Cardiac muscle cell (in vitro differentiated cells and primary cell): ENCODE measurements at regions not wholly inside any gene's neighbourhood (a gene's known extent, or its start where the extent isn't known, plus 50 kb on each side); places are given as distances from the start of the nearest gene placed in this dataset.

Experiments
- DNase-seq, 2 donors: peaks; one replicate each; pipeline versions ENCODE4 v3.0.0 to v3.0.0-alpha.2; 2010 to 2017; ENCODE audit warnings: low read depth in 1 of 2, low spot score in 1 of 2
- H3K27ac ChIP-seq: fragments of 200-600 bp; sonication (generic); 2 replicates; pipeline ENCODE4 v1.5.1; 2016
- H3K27me3 ChIP-seq: fragments of 200-600 bp; sonication (generic); 2 replicates; pipeline ENCODE4 v1.6.0; 2016; ENCODE audit warnings: control low read depth
- H3K36me3 ChIP-seq: fragments of 200-600 bp; sonication (generic); 2 replicates; pipeline ENCODE4 v1.5.1; 2016; ENCODE audit warnings: control low read depth
- H3K4me1 ChIP-seq: fragments of 200-600 bp; sonication (generic); 2 replicates; pipeline ENCODE4 v1.8.1; 2017; ENCODE audit warnings: low read depth, mild to moderate bottlenecking, mixed run types
- H3K4me3 ChIP-seq: fragments of 200-600 bp; sonication (generic); 2 replicates; pipeline ENCODE4 v1.5.1; 2016; ENCODE audit warnings: mild to moderate bottlenecking
- H3K9me3 ChIP-seq: fragments of 200-600 bp; sonication (generic); 2 replicates; pipeline ENCODE4 v1.5.1; 2017; ENCODE audit warnings: low read depth, mild to moderate bottlenecking, control low read depth
- TF ChIP-seq, protein P1 (sequence below): IDR thresholded peaks from 2 replicates; pipeline ENCODE4 v1.5.1; 2012; ENCODE audit warnings: low read depth, mild to moderate bottlenecking, low read length

- TF ChIP-seq, protein P1, sequence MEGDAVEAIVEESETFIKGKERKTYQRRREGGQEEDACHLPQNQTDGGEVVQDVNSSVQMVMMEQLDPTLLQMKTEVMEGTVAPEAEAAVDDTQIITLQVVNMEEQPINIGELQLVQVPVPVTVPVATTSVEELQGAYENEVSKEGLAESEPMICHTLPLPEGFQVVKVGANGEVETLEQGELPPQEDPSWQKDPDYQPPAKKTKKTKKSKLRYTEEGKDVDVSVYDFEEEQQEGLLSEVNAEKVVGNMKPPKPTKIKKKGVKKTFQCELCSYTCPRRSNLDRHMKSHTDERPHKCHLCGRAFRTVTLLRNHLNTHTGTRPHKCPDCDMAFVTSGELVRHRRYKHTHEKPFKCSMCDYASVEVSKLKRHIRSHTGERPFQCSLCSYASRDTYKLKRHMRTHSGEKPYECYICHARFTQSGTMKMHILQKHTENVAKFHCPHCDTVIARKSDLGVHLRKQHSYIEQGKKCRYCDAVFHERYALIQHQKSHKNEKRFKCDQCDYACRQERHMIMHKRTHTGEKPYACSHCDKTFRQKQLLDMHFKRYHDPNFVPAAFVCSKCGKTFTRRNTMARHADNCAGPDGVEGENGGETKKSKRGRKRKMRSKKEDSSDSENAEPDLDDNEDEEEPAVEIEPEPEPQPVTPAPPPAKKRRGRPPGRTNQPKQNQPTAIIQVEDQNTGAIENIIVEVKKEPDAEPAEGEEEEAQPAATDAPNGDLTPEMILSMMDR, result no peak
- Histone ChIP-seq H3K36me3 (no peaks in the 10 kb centered on the region), H3K27me3 (no peaks in the 10 kb centered on the region), H3K4me1 (no peaks in the 10 kb centered on the region), H3K27ac (no peak overlapping the region), H3K9me3 (no peaks in the 10 kb centered on the region), H3K4me3 (no peak overlapping the region)
- DNase-seq, result peak in 1 of 2 donors; percentile 54
Measured at GRCh38 chr4:181504924-181505323, 738.3 kb upstream of the TENM3 start.

- TF ChIP-seq, protein P1, result no peak
- Histone ChIP-seq H3K4me3 (no peak overlapping the region), H3K36me3 (no peaks in the 10 kb centered on the region), H3K4me1 (no peaks in the 10 kb centered on the region), H3K27me3 (no peaks in the 10 kb centered on the region), H3K27ac (no peak overlapping the region), H3K9me3 (no peaks in the 10 kb centered on the region)
- DNase-seq, result no peak
Measured at GRCh38 chr4:181507180-181507835, 735.9 kb upstream of the TENM3 start.

GRCh38 chr4:181507938-181508337, 735.3 kb upstream of the TENM3 start:
- TF ChIP-seq, protein P1, result no peak
- H3K9me3 ChIP-seq, result no peaks in the 10 kb centered on the region
- no peaks in the 10 kb centered on the region for H3K36me3 ChIP-seq
- no peak for DNase-seq
- no peak overlapping the region for H3K4me3 ChIP-seq
- no peak overlapping the region for H3K27ac ChIP-seq
- H3K27me3 ChIP-seq, result no peaks in the 10 kb centered on the region
- H3K4me1 ChIP-seq, result no peaks in the 10 kb centered on the region

DNA sequence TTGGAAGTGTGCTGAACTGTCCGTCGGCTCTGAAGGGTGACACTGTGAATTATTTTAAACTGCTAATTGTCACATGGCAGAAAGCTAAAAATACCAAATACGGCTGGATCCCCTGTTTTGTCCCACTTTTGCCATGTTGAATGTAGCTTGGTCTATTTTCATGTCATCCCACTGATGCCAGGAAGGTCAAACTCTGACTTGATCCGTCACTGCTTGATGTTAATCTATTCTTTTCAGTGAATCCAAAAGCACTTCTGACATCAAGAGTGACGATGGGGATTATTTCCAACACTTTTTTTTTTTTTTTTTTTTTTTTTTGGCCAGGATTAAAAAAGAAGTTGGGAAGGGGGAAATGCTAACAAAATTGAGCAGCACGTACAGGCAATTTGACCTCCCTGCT, 734.6 kb upstream of the TENM3 start:
- TF ChIP-seq, protein P1, result no peak
- no peak overlapping the region for H3K27ac ChIP-seq
- H3K9me3 ChIP-seq, result no peaks in the 10 kb centered on the region
- no peaks in the 10 kb centered on the region for H3K36me3 ChIP-seq
- DNase-seq, result no peak
- no peaks in the 10 kb centered on the region for H3K27me3 ChIP-seq
- no peak overlapping the region for H3K4me3 ChIP-seq
- no peaks in the 10 kb centered on the region for H3K4me1 ChIP-seq

DNA sequence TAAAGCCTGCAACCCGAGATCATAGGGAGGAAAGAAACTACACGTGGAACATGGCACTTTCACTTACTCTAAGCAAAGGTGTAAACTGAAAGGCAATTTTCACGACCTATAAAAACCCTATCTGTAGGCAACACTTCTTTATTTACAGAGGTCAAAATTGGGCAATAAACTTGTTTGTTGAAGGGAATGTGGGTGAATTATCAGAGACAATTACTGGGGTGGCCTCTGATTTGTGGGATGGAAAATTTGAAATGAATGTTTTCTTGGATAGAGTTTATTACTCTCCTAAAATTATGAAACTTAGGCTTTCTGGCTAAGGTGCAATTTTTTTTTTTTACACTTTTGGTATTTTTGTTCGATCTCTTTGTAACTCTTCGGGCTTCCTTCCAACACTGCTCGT, 734.1 kb upstream of the TENM3 start:
- no peak overlapping the region for H3K4me3 ChIP-seq
- H3K4me1 ChIP-seq, result no peaks in the 10 kb centered on the region
- H3K36me3 ChIP-seq, result no peaks in the 10 kb centered on the region
- DNase-seq, result no peak
- TF ChIP-seq, protein P1, result no peak
- no peaks in the 10 kb centered on the region for H3K9me3 ChIP-seq
- no peak overlapping the region for H3K27ac ChIP-seq
- H3K27me3 ChIP-seq, result no peaks in the 10 kb centered on the region
